ENCODE measurements at regions not wholly inside any gene's neighbourhood (a gene's known extent, or its start where the extent isn't known, plus 50 kb on each side); places are given as distances from the start of the nearest gene placed in this dataset.
"Not testable (repeated sequence)": the region's sequence is repeated elsewhere in the genome, so short reads cannot be mapped to it uniquely, and the experiment has no call there.

- no peak for TF ChIP-seq CTCF (conservative IDR thresholded peaks at IDR 0.05; ENCODE audit: control insufficient read depth, insufficient read depth, low read depth, low read length)
- H3K4me3 ChIP-seq (ENCODE audit: control insufficient read depth, low read depth, low read length) = no peak overlapping the region
- no peak for DNase-seq (ENCODE audit: low read depth)
These were observed 110.7 kb upstream of the PRSS1 start for GRCh38 chr7:142638581-142638980.

GRCh38 chr7:142637240-142637639 lies 112.0 kb upstream of the PRSS1 start:
- no peak for DNase-seq (ENCODE audit: low read depth)
- TF ChIP-seq CTCF (conservative IDR thresholded peaks at IDR 0.05; ENCODE audit: control insufficient read depth, insufficient read depth, low read depth, low read length) = no peak
- H3K4me3 ChIP-seq (ENCODE audit: control insufficient read depth, low read depth, low read length) = no peak overlapping the region

GRCh38 chr7:142636751-142637150 lies 112.5 kb upstream of the PRSS1 start:
- no peak for TF ChIP-seq CTCF (conservative IDR thresholded peaks at IDR 0.05; ENCODE audit: control insufficient read depth, insufficient read depth, low read depth, low read length)
- no peak for DNase-seq (ENCODE audit: low read depth)
- no peak overlapping the region for H3K4me3 ChIP-seq (ENCODE audit: control insufficient read depth, low read depth, low read length)

GRCh38 chr7:142636107-142636506 lies 113.2 kb upstream of the PRSS1 start:
- not testable (repeated sequence) for H3K4me3 ChIP-seq (ENCODE audit: control insufficient read depth, low read depth, low read length); DNase-seq (ENCODE audit: low read depth)

GRCh38 chr7:142632271-142633134 lies 116.8 kb upstream of the PRSS1 start:
- DNase-seq (ENCODE audit: low read depth) = peak; percentile 71
- peak; percentile 69 for TF ChIP-seq CTCF (conservative IDR thresholded peaks at IDR 0.05; ENCODE audit: control insufficient read depth, insufficient read depth, low read depth, low read length)
- H3K4me3 ChIP-seq (ENCODE audit: control insufficient read depth, low read depth, low read length) = no peak overlapping the region

- peak; percentile 41 for DNase-seq (ENCODE audit: low read depth)
- no peak overlapping the region for H3K4me3 ChIP-seq (ENCODE audit: control insufficient read depth, low read depth, low read length)
- TF ChIP-seq CTCF (conservative IDR thresholded peaks at IDR 0.05; ENCODE audit: control insufficient read depth, insufficient read depth, low read depth, low read length) = no peak
These were observed 119.5 kb upstream of the PRSS1 start for GRCh38 chr7:142629588-142630260.

GRCh38 chr7:142628945-142629344 lies 120.3 kb upstream of the PRSS1 start:
- TF ChIP-seq CTCF (conservative IDR thresholded peaks at IDR 0.05; ENCODE audit: control insufficient read depth, insufficient read depth, low read depth, low read length) = no peak
- H3K4me3 ChIP-seq (ENCODE audit: control insufficient read depth, low read depth, low read length) = no peak overlapping the region
- DNase-seq (ENCODE audit: low read depth) = no peak

- DNase-seq (ENCODE audit: low read depth) = not testable (repeated sequence)
These were observed 122.0 kb upstream of the PRSS1 start for GRCh38 chr7:142627223-142627622.

More at GRCh38 chr7:142627223-142627622, 122.0 kb upstream of the PRSS1 start:
- not testable (repeated sequence) for H3K4me3 ChIP-seq (ENCODE audit: control insufficient read depth, low read depth, low read length)
